Hepatocyte (in vitro differentiated cells): ENCODE measurements at regions not wholly inside any gene's neighbourhood (a gene's known extent, or its start where the extent isn't known, plus 50 kb on each side); places are given as distances from the start of the nearest gene placed in this dataset.

Experiments
- EZH2phosphoT487 ChIP-seq: fragments of 200-600 bp; sonication (generic); IDR thresholded peaks from one replicate; pipeline ENCODE4 v1.6.1; 2018; ENCODE audit warnings: antibody characterized with exemption, mild to moderate bottlenecking, low read depth, moderate library complexity; ENCODE audit not compliant: unreplicated experiment, severe bottlenecking
- TF ChIP-seq, protein P1 (sequence below): fragments of 200-600 bp; sonication (generic); IDR thresholded peaks from 2 replicates; pipeline ENCODE4 v1.5.1; 2016; ENCODE audit warnings: antibody characterized with exemption, mild to moderate bottlenecking; ENCODE audit not compliant: poor library complexity

- TF ChIP-seq, protein P1, sequence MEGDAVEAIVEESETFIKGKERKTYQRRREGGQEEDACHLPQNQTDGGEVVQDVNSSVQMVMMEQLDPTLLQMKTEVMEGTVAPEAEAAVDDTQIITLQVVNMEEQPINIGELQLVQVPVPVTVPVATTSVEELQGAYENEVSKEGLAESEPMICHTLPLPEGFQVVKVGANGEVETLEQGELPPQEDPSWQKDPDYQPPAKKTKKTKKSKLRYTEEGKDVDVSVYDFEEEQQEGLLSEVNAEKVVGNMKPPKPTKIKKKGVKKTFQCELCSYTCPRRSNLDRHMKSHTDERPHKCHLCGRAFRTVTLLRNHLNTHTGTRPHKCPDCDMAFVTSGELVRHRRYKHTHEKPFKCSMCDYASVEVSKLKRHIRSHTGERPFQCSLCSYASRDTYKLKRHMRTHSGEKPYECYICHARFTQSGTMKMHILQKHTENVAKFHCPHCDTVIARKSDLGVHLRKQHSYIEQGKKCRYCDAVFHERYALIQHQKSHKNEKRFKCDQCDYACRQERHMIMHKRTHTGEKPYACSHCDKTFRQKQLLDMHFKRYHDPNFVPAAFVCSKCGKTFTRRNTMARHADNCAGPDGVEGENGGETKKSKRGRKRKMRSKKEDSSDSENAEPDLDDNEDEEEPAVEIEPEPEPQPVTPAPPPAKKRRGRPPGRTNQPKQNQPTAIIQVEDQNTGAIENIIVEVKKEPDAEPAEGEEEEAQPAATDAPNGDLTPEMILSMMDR = no peak
- no peak for TF ChIP-seq EZH2phosphoT487
These were observed 56.6 kb upstream of the METAP2 start for GRCh38 chr12:95417372-95417771.
